Ishikawa (cell line): ENCODE measurements at regions not wholly inside any gene's neighbourhood (a gene's known extent, or its start where the extent isn't known, plus 50 kb on each side); places are given as distances from the start of the nearest gene placed in this dataset.

Experiments used
- CEBPB ChIP-seq: IDR thresholded peaks from 2 replicates; pipeline ENCODE4 v1.6.1; 2012
- CREB1 ChIP-seq: IDR thresholded peaks from 2 replicates; pipeline ENCODE4 v1.6.1; 2012; ENCODE audit warnings: low read depth
- EGR1 ChIP-seq: IDR thresholded peaks from 2 replicates; pipeline ENCODE4 v1.6.1; 2012
- EP300 ChIP-seq: IDR thresholded peaks from 2 replicates; pipeline ENCODE4 v1.6.1; 2012; ENCODE audit warnings: borderline replicate concordance
- FOXM1 ChIP-seq: IDR thresholded peaks from 2 replicates; pipeline ENCODE4 v1.6.1; 2012; ENCODE audit warnings: low read depth, borderline replicate concordance
- MAX ChIP-seq: IDR thresholded peaks from 2 replicates; pipeline ENCODE4 v1.6.1; 2012
- NFIC ChIP-seq: IDR thresholded peaks from 2 replicates; pipeline ENCODE4 v1.6.1; 2012
- RAD21 ChIP-seq: IDR thresholded peaks from 2 replicates; pipeline ENCODE4 v1.6.1; 2012; ENCODE audit warnings: low read depth
- REST ChIP-seq: IDR thresholded peaks from 2 replicates; pipeline ENCODE4 v1.6.1; 2012; ENCODE audit warnings: low read depth, mild to moderate bottlenecking
- TAF1 ChIP-seq: IDR thresholded peaks from 2 replicates; pipeline ENCODE4 v1.6.1; 2012; ENCODE audit warnings: low read depth, mild to moderate bottlenecking
- TCF12 ChIP-seq: IDR thresholded peaks from 2 replicates; pipeline ENCODE4 v1.6.1; 2012; ENCODE audit warnings: low read depth
- TEAD4 ChIP-seq: IDR thresholded peaks from 2 replicates; pipeline ENCODE4 v1.6.1; 2012
- USF1 ChIP-seq: IDR thresholded peaks from 2 replicates; pipeline ENCODE4 v1.6.1; 2012
- YY1 ChIP-seq: IDR thresholded peaks from 2 replicates; pipeline ENCODE4 v1.6.1; 2012; ENCODE audit warnings: low read depth
- ZBTB7A ChIP-seq: IDR thresholded peaks from 2 replicates; pipeline ENCODE4 v1.6.1; 2012; ENCODE audit warnings: low read depth

- no peak for TF ChIP-seq TCF12
Observed at GRCh38 chr2:12063210-12063609, 316.8 kb downstream of the LPIN1 start.

- TF ChIP-seq YY1 (no peak), CREB1 (no peak), FOXM1 (no peak), USF1 (no peak), TEAD4 (no peak), ZBTB7A (no peak), EP300 (no peak), TAF1 (no peak), CEBPB (no peak), REST (no peak), NFIC (no peak), EGR1 (no peak), RAD21 (no peak), MAX (no peak), TCF12 (no peak)
Observed at GRCh38 chr2:12064153-12064552, 317.7 kb downstream of the LPIN1 start.

GRCh38 chr2:12066116-12066515, 319.7 kb downstream of the LPIN1 start:
- TF ChIP-seq TAF1 (no peak), TCF12 (no peak), EGR1 (no peak), USF1 (no peak)

GRCh38 chr2:12066986-12067385, 320.6 kb downstream of the LPIN1 start:
- TF ChIP-seq TAF1 (no peak), CREB1 (no peak), TCF12 (no peak), RAD21 (no peak), USF1 (no peak), MAX (no peak), TEAD4 (no peak), YY1 (no peak), CEBPB (no peak), EP300 (no peak), EGR1 (no peak)

- TF ChIP-seq NFIC = no peak
- TF ChIP-seq TCF12 = no peak
- TF ChIP-seq REST = no peak
- no peak for TF ChIP-seq CEBPB
- no peak for TF ChIP-seq RAD21
- TF ChIP-seq EP300 = no peak
- TF ChIP-seq MAX = no peak
- no peak for TF ChIP-seq TEAD4
- TF ChIP-seq EGR1 = no peak
- no peak for TF ChIP-seq USF1
- TF ChIP-seq TAF1 = no peak
- TF ChIP-seq CREB1 = no peak
- TF ChIP-seq ZBTB7A = no peak
- no peak for TF ChIP-seq FOXM1
- no peak for TF ChIP-seq YY1
Observed at GRCh38 chr2:12068796-12069538, 322.5 kb downstream of the LPIN1 start.
